ENCODE measurements at regions not wholly inside any gene's neighbourhood (a gene's known extent, or its start where the extent isn't known, plus 50 kb on each side); places are given as distances from the start of the nearest gene placed in this dataset.

DNA sequence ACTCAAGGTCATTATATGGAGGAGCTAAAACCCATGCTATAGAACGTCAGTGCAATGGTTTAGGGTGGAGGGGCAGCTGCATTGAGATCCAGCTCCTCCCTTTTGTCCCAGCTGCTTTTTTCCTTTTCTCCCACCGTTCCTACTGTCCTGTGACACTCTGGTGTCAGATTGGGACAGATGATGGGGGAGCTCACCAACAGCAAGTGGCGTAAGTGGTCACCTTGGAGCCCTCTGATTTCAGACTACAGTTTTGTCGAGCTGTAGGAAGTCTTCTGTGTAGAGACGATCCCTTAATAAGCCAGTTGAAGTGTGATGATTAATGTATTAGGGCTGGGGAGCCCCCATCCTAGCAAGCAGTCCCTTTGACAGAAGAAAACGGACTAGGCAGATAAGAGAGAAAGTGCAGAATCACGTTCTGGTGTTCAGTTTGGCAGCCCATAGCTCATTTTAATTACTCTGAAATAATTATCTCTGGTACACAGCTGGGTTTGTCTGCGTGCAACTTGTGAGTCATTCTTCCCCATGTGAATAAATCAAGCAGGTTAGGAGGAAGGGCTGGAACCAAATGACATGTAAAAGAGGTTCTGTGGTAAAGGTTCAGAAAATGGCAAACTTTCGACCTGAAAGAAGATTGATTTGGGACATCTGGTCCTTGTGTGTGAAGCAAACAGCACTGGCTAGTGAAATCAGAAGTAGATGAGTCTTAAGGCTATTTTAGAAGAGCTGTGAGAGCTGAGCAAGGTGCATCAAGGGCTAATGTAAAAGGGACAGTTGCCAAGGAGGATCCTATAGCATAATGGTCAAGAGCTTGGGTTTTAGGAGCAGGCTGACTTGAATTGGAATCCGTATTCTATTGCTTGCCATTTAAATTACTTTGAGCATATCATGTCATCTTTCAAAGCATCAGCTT is 241.4 kb downstream of the EDEM1 start (continued):
- TF ChIP-seq TAF1 (IDR thresholded peaks at IDR 0.05; ENCODE audit: control insufficient read depth, extremely low read depth, insufficient read depth, low read length, severe bottlenecking): peak; percentile 56
- TF ChIP-seq TRIM25 (IDR thresholded peaks at IDR 0.05; ENCODE audit: borderline replicate concordance): 0 out of 2 replicates have a peak, but pooled peaks have one; percentile 24
- peak; percentile 82 for TF ChIP-seq HDAC8 (tag; IDR thresholded peaks at IDR 0.05)
- TF ChIP-seq GATAD2B (IDR thresholded peaks at IDR 0.05; ENCODE audit: borderline replicate concordance): peak; percentile 96
- TF ChIP-seq, protein P1, sequence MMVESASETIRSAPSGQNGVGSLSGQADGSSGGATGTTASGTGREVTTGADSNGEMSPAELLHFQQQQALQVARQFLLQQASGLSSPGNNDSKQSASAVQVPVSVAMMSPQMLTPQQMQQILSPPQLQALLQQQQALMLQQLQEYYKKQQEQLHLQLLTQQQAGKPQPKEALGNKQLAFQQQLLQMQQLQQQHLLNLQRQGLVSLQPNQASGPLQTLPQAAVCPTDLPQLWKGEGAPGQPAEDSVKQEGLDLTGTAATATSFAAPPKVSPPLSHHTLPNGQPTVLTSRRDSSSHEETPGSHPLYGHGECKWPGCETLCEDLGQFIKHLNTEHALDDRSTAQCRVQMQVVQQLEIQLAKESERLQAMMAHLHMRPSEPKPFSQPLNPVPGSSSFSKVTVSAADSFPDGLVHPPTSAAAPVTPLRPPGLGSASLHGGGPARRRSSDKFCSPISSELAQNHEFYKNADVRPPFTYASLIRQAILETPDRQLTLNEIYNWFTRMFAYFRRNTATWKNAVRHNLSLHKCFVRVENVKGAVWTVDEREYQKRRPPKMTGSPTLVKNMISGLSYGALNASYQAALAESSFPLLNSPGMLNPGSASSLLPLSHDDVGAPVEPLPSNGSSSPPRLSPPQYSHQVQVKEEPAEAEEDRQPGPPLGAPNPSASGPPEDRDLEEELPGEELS (CRISPR knock-in tag; IDR thresholded peaks at IDR 0.05; ENCODE audit: borderline replicate concordance): no peak
- TF ChIP-seq MYNN (IDR thresholded peaks at IDR 0.05): peak; percentile 94
- no peak for TF ChIP-seq MYNN (CRISPR knock-in tag; IDR thresholded peaks at IDR 0.05)
- TF ChIP-seq U2AF2 (optimal IDR thresholded peaks at IDR 0.05; ENCODE audit: low read depth, low read length): no peak
- TF ChIP-seq ZNF174 (CRISPR knock-in tag; IDR thresholded peaks at IDR 0.05): peak; percentile 57; the same call in 1 of the 2 replicates
- peak; percentile 100 for TF ChIP-seq SMARCC2 (IDR thresholded peaks at IDR 0.05; ENCODE audit: low read depth)
- peak; percentile 80 for TF ChIP-seq ZNF24 (IDR thresholded peaks at IDR 0.05)
- peak; percentile 31 to 67; a peak in 3 of 4 replicates for TF ChIP-seq FOXK2 (conservative IDR thresholded peaks at IDR 0.05 in 1 of 2, IDR thresholded peaks at IDR 0.05 in 1 of 2; ENCODE audit: low read depth in 2 of 2)
- TF ChIP-seq, protein P2, sequence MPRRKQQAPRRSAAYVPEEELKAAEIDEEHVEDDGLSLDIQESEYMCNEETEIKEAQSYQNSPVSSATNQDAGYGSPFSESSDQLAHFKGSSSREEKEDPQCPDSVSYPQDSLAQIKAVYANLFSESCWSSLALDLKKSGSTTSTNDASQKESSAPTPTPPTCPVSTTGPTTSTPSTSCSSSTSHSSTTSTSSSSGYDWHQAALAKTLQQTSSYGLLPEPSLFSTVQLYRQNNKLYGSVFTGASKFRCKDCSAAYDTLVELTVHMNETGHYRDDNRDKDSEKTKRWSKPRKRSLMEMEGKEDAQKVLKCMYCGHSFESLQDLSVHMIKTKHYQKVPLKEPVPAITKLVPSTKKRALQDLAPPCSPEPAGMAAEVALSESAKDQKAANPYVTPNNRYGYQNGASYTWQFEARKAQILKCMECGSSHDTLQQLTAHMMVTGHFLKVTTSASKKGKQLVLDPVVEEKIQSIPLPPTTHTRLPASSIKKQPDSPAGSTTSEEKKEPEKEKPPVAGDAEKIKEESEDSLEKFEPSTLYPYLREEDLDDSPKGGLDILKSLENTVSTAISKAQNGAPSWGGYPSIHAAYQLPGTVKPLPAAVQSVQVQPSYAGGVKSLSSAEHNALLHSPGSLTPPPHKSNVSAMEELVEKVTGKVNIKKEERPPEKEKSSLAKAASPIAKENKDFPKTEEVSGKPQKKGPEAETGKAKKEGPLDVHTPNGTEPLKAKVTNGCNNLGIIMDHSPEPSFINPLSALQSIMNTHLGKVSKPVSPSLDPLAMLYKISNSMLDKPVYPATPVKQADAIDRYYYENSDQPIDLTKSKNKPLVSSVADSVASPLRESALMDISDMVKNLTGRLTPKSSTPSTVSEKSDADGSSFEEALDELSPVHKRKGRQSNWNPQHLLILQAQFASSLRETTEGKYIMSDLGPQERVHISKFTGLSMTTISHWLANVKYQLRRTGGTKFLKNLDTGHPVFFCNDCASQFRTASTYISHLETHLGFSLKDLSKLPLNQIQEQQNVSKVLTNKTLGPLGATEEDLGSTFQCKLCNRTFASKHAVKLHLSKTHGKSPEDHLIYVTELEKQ (CRISPR knock-in tag; IDR thresholded peaks at IDR 0.05): no peak; the same call in 1 of the 2 replicates
- TF ChIP-seq CBX5 (IDR thresholded peaks at IDR 0.05; ENCODE audit: borderline replicate concordance, low read depth): no peak
- TF ChIP-seq DDX20 (tag; IDR thresholded peaks at IDR 0.05; ENCODE audit: low read depth): no peak
